NCI-H526 treated with DMSO at 0.1 percent for 48 hours (cell line): ENCODE measurements at regions not wholly inside any gene's neighbourhood (a gene's known extent, or its start where the extent isn't known, plus 50 kb on each side); places are given as distances from the start of the nearest gene placed in this dataset.
"Not testable (repeated sequence)": the region's sequence is repeated elsewhere in the genome, so short reads cannot be mapped to it uniquely, and the experiment has no call there.

Experiments
- DNase-seq: peaks from one replicate; lab custom pipeline; 2025; lab: John Stamatoyannopoulos, UW

- not testable (repeated sequence) for DNase-seq
Measured at GRCh38 chr4:9702696-9703095, 78.7 kb upstream of the DRD5 start.

GRCh38 chr4:9703391-9703790 is 78.0 kb upstream of the DRD5 start:
- DNase-seq: no peak

- not testable (repeated sequence) for DNase-seq
Measured at GRCh38 chr4:9704126-9704525, 77.3 kb upstream of the DRD5 start.

GRCh38 chr4:9704551-9705332 is 76.7 kb upstream of the DRD5 start:
- no peak for DNase-seq

GRCh38 chr4:9707281-9707680 is 74.2 kb upstream of the DRD5 start:
- DNase-seq: not testable (repeated sequence)

GRCh38 chr4:9707936-9708335 is 73.5 kb upstream of the DRD5 start:
- not testable (repeated sequence) for DNase-seq

- DNase-seq: no peak
Measured at GRCh38 chr4:9709724-9710123, 71.7 kb upstream of the DRD5 start.

- DNase-seq: not testable (repeated sequence)
Measured at GRCh38 chr4:9715271-9715670, 66.2 kb upstream of the DRD5 start.

- no peak for DNase-seq
Measured at GRCh38 chr4:9716093-9716492, 65.3 kb upstream of the DRD5 start.

GRCh38 chr4:9718246-9718939 is 63.0 kb upstream of the DRD5 start:
- DNase-seq: not testable (repeated sequence)

GRCh38 chr4:9722131-9722530 is 59.3 kb upstream of the DRD5 start:
- DNase-seq: not testable (repeated sequence)
